Heart left ventricle (tissue), 13 donors: ENCODE measurements at regions not wholly inside any gene's neighbourhood (a gene's known extent, or its start where the extent isn't known, plus 50 kb on each side); places are given as distances from the start of the nearest gene placed in this dataset.
"Not testable (repeated sequence)": the region's sequence is repeated elsewhere in the genome, so short reads cannot be mapped to it uniquely, and the experiment has no call there.

Experiments used
- POLR2A ChIP-seq, 2 donors: fragments of 450-650 bp; IDR thresholded peaks; one replicate each; pipeline ENCODE4 v1.6.1; 2017; ENCODE audit warnings: antibody characterized with exemption in 2 of 2, mild to moderate bottlenecking in 2 of 2, moderate library complexity in 2 of 2
- TF ChIP-seq, protein P1 (sequence below), 12 donors: fragments of 200-600 bp; sonication (generic) in 4 of 12; IDR thresholded peaks; one replicate each; pipeline versions ENCODE4 v1.5.0 to v1.8.0; 2018 to 2022; ENCODE audit warnings: antibody characterized with exemption in 12 of 12, mild to moderate bottlenecking in 5 of 12
- donor health status: ischemic (EF 13 %, LVEDD 7.1; RV severe dilation, severe dysfunction).
- donor health status: DM: no; HTN: yes; CAD: no.
- donor health status: DM: no; HTN: no; CAD: no.
- donor health status: ischemic (EF 25% LVEDD 6.9; RV normal size, moderate dysfunction).
- donor health status: ischemic (EF 25% LVEDD 5.7; RV mildly dilated, moderate dysfunction).
- donor health status: ischemic (EF 35%, LVEDD 5.7; RV mildly dilated, moderate dysfunction).
- donor health status: nonischemic (EF 11% LVEDD 7.7; RV severe dilation, severe dysfunction).
- donor health status: DM: yes; HTN: yes; CAD: no.
- donor health status: PGD.
- donor health status: ischemic (EF 29% LVEDD 5.4; RV normal size, mild dysfunction).
- donor health status: nonischemic (EF 23%, LVEDD 6.1; RV moderate dilation, normal function).

GRCh38 chr16:60200729-60201128 lies 1466.6 kb upstream of the GOT2 start:
- TF ChIP-seq, protein P1, sequence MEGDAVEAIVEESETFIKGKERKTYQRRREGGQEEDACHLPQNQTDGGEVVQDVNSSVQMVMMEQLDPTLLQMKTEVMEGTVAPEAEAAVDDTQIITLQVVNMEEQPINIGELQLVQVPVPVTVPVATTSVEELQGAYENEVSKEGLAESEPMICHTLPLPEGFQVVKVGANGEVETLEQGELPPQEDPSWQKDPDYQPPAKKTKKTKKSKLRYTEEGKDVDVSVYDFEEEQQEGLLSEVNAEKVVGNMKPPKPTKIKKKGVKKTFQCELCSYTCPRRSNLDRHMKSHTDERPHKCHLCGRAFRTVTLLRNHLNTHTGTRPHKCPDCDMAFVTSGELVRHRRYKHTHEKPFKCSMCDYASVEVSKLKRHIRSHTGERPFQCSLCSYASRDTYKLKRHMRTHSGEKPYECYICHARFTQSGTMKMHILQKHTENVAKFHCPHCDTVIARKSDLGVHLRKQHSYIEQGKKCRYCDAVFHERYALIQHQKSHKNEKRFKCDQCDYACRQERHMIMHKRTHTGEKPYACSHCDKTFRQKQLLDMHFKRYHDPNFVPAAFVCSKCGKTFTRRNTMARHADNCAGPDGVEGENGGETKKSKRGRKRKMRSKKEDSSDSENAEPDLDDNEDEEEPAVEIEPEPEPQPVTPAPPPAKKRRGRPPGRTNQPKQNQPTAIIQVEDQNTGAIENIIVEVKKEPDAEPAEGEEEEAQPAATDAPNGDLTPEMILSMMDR (IDR thresholded peaks at IDR 0.05) = not testable (repeated sequence)
- not testable (repeated sequence) for TF ChIP-seq POLR2A (IDR thresholded peaks at IDR 0.05)
